ENCODE measurements at regions not wholly inside any gene's neighbourhood (a gene's known extent, or its start where the extent isn't known, plus 50 kb on each side); places are given as distances from the start of the nearest gene placed in this dataset.

DNA sequence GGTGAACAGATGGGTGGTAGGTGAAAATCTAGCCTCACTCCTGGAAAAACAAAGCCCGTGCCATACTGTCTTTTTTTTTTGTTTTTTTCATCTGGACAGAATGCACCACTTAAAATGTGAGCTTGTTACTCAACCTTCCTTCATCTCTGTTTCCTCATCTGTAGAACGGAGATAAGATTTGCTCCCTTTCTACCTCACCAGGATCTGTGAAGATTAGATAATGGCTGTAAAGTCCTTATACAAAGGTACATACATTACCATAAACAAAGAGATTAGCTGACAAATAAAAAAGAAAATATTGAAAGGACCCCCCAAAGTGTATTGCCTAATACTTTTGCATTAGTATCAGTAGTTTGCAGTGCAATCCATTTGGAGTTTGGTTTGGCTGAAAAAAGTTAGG is 75.4 kb upstream of the ZEB2 start:
- intact Hi-C loops (cut with micrococcal nuclease; ENCODE audit: unreplicated experiment): no loop called here
- POLR2A ChIA-PET (ENCODE audit: low non-redundant PET): no interaction called here
- Histone ChIP-seq H3K27me3 (replicated peaks; ENCODE audit: insufficient read depth, low read depth, low read length, poor library complexity) (no peaks in the 10 kb centered on the region), H3K27ac (ENCODE audit: low read depth, low read length, poor library complexity, severe bottlenecking) (no peak overlapping the region), H3K4me1 (ENCODE audit: insufficient read depth, low read length, poor library complexity, severe bottlenecking) (no peaks in the 10 kb centered on the region), H3K9me3 (ENCODE audit: low read depth, low read length, poor library complexity, severe bottlenecking) (no peaks in the 10 kb centered on the region), H3K4me3 (ENCODE audit: low read depth, low read length, poor library complexity, severe bottlenecking) (no peak overlapping the region), H3K36me3 (ENCODE audit: insufficient read depth, low read length, poor library complexity, severe bottlenecking) (no peaks in the 10 kb centered on the region)
- DNase-seq (ENCODE audit: low spot score): no peak
- CTCF ChIA-PET: no interaction called here
- TF ChIP-seq, protein P1, sequence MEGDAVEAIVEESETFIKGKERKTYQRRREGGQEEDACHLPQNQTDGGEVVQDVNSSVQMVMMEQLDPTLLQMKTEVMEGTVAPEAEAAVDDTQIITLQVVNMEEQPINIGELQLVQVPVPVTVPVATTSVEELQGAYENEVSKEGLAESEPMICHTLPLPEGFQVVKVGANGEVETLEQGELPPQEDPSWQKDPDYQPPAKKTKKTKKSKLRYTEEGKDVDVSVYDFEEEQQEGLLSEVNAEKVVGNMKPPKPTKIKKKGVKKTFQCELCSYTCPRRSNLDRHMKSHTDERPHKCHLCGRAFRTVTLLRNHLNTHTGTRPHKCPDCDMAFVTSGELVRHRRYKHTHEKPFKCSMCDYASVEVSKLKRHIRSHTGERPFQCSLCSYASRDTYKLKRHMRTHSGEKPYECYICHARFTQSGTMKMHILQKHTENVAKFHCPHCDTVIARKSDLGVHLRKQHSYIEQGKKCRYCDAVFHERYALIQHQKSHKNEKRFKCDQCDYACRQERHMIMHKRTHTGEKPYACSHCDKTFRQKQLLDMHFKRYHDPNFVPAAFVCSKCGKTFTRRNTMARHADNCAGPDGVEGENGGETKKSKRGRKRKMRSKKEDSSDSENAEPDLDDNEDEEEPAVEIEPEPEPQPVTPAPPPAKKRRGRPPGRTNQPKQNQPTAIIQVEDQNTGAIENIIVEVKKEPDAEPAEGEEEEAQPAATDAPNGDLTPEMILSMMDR (conservative IDR thresholded peaks at IDR 0.05; ENCODE audit: low read depth, low read length): no peak
- TF ChIP-seq EZH2 (IDR thresholded peaks at IDR 0.05; ENCODE audit: borderline replicate concordance, low read depth, low read length, poor library complexity, severe bottlenecking): no peak
- no TSS peak for BruUV-seq (replicated peaks)

DNA sequence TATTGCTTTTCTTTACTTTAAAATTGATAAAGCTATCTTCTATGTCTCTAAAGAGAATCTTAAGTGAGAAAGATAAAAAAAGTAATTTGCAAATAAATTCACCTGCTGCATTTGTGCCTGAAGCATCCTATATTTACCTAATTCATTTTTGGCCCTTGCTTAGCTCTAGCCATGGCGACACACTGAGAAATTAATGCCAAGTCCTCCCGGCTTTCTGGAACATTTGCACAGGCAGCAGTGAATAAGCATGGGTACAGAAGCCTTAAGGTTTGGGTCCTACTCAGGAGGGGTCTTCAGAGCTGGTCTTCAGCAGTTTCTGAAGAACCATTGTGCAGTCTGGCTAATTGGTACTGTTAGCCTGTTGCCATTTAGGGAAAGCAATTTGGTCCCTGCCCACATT is 73.9 kb upstream of the ZEB2 start:
- intact Hi-C loops (cut with micrococcal nuclease; ENCODE audit: unreplicated experiment): no loop called here
- Histone ChIP-seq H3K4me3 (ENCODE audit: low read depth, low read length, poor library complexity, severe bottlenecking) (no peak overlapping the region), H3K27me3 (replicated peaks; ENCODE audit: insufficient read depth, low read depth, low read length, poor library complexity) (no peaks in the 10 kb centered on the region), H3K4me1 (ENCODE audit: insufficient read depth, low read length, poor library complexity, severe bottlenecking) (no peaks in the 10 kb centered on the region), H3K36me3 (ENCODE audit: insufficient read depth, low read length, poor library complexity, severe bottlenecking) (no peaks in the 10 kb centered on the region), H3K9me3 (ENCODE audit: low read depth, low read length, poor library complexity, severe bottlenecking) (no peaks in the 10 kb centered on the region), H3K27ac (ENCODE audit: low read depth, low read length, poor library complexity, severe bottlenecking) (no peak overlapping the region)
- BruUV-seq (replicated peaks): no TSS peak
- DNase-seq (ENCODE audit: low spot score): no peak
- ChIA-PET CTCF (no interaction called here), POLR2A (ENCODE audit: low non-redundant PET) (no interaction called here)
- TF ChIP-seq EZH2 (IDR thresholded peaks at IDR 0.05; ENCODE audit: borderline replicate concordance, low read depth, low read length, poor library complexity, severe bottlenecking): no peak
- TF ChIP-seq, protein P1 (conservative IDR thresholded peaks at IDR 0.05; ENCODE audit: low read depth, low read length): no peak

DNA sequence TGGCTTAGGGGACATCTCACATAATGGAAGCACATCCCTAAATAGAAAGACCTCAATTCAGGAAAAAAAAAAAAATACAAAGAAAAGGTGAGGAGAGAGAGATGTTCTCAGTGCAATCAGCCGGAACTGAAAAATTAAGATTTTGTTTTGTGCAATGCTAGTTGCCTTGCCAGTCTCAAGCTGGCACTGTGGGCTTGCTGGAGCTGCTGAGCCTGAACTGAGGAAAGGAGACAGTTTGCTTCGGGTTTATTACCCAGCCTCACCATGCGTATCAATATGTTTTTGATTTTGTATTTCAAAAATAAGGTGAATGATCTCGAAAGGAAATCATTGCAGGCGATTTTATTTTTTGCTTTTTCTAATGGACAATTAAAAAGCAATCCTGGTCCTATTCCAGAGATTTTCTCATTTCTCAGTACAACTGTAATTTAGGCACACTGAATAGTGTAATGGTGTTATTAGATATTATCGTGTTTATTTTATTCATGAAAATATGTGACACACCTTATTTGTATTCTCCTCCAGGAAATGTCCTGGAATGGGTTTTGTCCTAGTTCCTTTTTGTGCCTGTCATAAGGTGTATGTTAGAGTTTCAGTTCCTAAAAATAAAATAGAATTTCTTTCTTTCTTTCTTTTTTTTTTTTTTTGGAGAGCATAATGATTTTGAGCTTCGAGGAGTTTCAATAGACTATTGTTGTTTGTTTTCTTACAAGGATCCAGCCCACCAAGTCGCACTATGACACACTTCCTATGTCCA is 72.8 kb upstream of the ZEB2 start:
- no peak overlapping the region for H3K4me3 ChIP-seq (ENCODE audit: low read depth, low read length, poor library complexity, severe bottlenecking)
- no peaks in the 10 kb centered on the region for H3K4me1 ChIP-seq (ENCODE audit: insufficient read depth, low read length, poor library complexity, severe bottlenecking)
- H3K36me3 ChIP-seq (ENCODE audit: insufficient read depth, low read length, poor library complexity, severe bottlenecking): no peaks in the 10 kb centered on the region
- ChIA-PET CTCF (no interaction called here), POLR2A (ENCODE audit: low non-redundant PET) (no interaction called here)
- TF ChIP-seq EZH2 (IDR thresholded peaks at IDR 0.05; ENCODE audit: borderline replicate concordance, low read depth, low read length, poor library complexity, severe bottlenecking): no peak
- TF ChIP-seq, protein P1 (conservative IDR thresholded peaks at IDR 0.05; ENCODE audit: low read depth, low read length): no peak
- intact Hi-C loops (cut with micrococcal nuclease; ENCODE audit: unreplicated experiment): no loop called here
- no peak for DNase-seq (ENCODE audit: low spot score)
- no peaks in the 10 kb centered on the region for H3K9me3 ChIP-seq (ENCODE audit: low read depth, low read length, poor library complexity, severe bottlenecking)
- no peak overlapping the region for H3K27ac ChIP-seq (ENCODE audit: low read depth, low read length, poor library complexity, severe bottlenecking)
- H3K27me3 ChIP-seq (replicated peaks; ENCODE audit: insufficient read depth, low read depth, low read length, poor library complexity): no peaks in the 10 kb centered on the region
- BruUV-seq (replicated peaks): no TSS peak
